PC-9 (cell line): ENCODE measurements at regions not wholly inside any gene's neighbourhood (a gene's known extent, or its start where the extent isn't known, plus 50 kb on each side); places are given as distances from the start of the nearest gene placed in this dataset.

Experiments used
- BruUV-seq: library from RNA; stranded (reverse); fragments of 400-500 nt; replicated peaks from 2 replicates; lab custom pipeline; 2021; lab: Mats Ljungman, UMichigan
- CTCF ChIA-PET: fragments of 300-600 bp; sonication (Branson Sonifier 250); formaldehyde crosslinking; loops from one replicate; lab custom pipeline; 2022; ENCODE audit warnings: antibody characterized with exemption; lab: Charles Lee
- POLR2A ChIA-PET: fragments of 300-600 bp; sonication (Branson Sonifier 250); formaldehyde crosslinking; loops from one replicate; lab custom pipeline; 2022; ENCODE audit warnings: antibody characterized with exemption; ENCODE audit not compliant: unreplicated experiment; lab: Charles Lee
- DNase-seq, 2 experiments: peaks; one replicate each; pipeline versions ENCODE4 v3.0.0 to v3.0.0-alpha.2; 2015 to 2022; ENCODE audit warnings: mixed read lengths in 1 of 2
- H2AFZ ChIP-seq: fragments of 200-600 bp; sonication (generic); 2 replicates; pipeline ENCODE4 v1.8.1; 2017; ENCODE audit warnings: antibody characterized with exemption
- H3F3A ChIP-seq: fragments of 200-600 bp; sonication (generic); 2 replicates; pipeline ENCODE4 v1.8.1; 2017; ENCODE audit warnings: antibody characterized with exemption, mild to moderate bottlenecking, low read depth; ENCODE audit not compliant: insufficient read depth
- H3K27ac ChIP-seq: fragments of 200-600 bp; sonication (generic); 2 replicates; pipeline ENCODE4 v1.6.1; 2016; ENCODE audit warnings: mixed run types
- H3K27me3 ChIP-seq: fragments of 200-600 bp; sonication (generic); 2 replicates; pipeline ENCODE4 v1.6.1; 2016; ENCODE audit warnings: low read depth, mixed run types; ENCODE audit not compliant: insufficient read depth
- H3K36me3 ChIP-seq: fragments of 200-600 bp; sonication (generic); 2 replicates; pipeline ENCODE4 v1.6.1; 2016; ENCODE audit warnings: low read depth, mixed run types
- H3K4me1 ChIP-seq: fragments of 200-600 bp; sonication (generic); replicated peaks from 2 replicates; pipeline ENCODE4 v1.6.1; 2016; ENCODE audit warnings: mixed run types; ENCODE audit not compliant: insufficient read depth
- H3K4me2 ChIP-seq: fragments of 200-600 bp; sonication (generic); 2 replicates; pipeline ENCODE4 v1.6.1; 2017; ENCODE audit warnings: mixed run types
- H3K4me3 ChIP-seq: fragments of 200-600 bp; sonication (generic); 2 replicates; pipeline ENCODE4 v1.6.1; 2016; ENCODE audit warnings: mixed run types
- H3K79me2 ChIP-seq: fragments of 200-600 bp; sonication (generic); 2 replicates; pipeline ENCODE4 v1.6.1; 2017; ENCODE audit warnings: low read depth, mixed run types
- H3K9me2 ChIP-seq: fragments of 200-600 bp; sonication (generic); 2 replicates; pipeline ENCODE4 v1.8.1; 2017; ENCODE audit warnings: mild to moderate bottlenecking; ENCODE audit not compliant: insufficient read depth
- H3K9me3 ChIP-seq: fragments of 200-600 bp; sonication (generic); 2 replicates; pipeline ENCODE4 v1.8.1; 2016; ENCODE audit warnings: low read depth; ENCODE audit not compliant: insufficient read depth
- H4K20me1 ChIP-seq: fragments of 200-600 bp; sonication (generic); 2 replicates; pipeline ENCODE4 v1.8.1; 2017; ENCODE audit not compliant: insufficient read depth
- EZH2 ChIP-seq: fragments of 200-600 bp; sonication (generic); IDR thresholded peaks from 2 replicates; pipeline ENCODE4 v1.8.0; 2017; ENCODE audit warnings: antibody characterized with exemption, low read depth
- intact Hi-C: fragments of 100-400 bp; cut with micrococcal nuclease; formaldehyde crosslinking; loops from one replicate; pipeline ENCODE4 v1.10.0; 2022; ENCODE audit not compliant: unreplicated experiment
- TF ChIP-seq, protein P1 (sequence below): fragments of 200-600 bp; sonication (generic); conservative IDR thresholded peaks from 2 replicates; pipeline ENCODE4 v1.6.1; 2017; ENCODE audit warnings: mixed run types, antibody characterized with exemption, mild to moderate bottlenecking, moderate library complexity

GRCh38 chr5:175118700-175119309 lies 325.2 kb downstream of the DRD1 start:
- H3K9me3 ChIP-seq = no peaks in the 10 kb centered on the region
- no peaks in the 10 kb centered on the region for H4K20me1 ChIP-seq
- intact Hi-C loops = no loop called here
- no peaks in the 10 kb centered on the region for H3K4me1 ChIP-seq
- H3K27me3 ChIP-seq = peaks cover 7% of the 10 kb centered on the region
- no peak for TF ChIP-seq EZH2
- TF ChIP-seq, protein P1, sequence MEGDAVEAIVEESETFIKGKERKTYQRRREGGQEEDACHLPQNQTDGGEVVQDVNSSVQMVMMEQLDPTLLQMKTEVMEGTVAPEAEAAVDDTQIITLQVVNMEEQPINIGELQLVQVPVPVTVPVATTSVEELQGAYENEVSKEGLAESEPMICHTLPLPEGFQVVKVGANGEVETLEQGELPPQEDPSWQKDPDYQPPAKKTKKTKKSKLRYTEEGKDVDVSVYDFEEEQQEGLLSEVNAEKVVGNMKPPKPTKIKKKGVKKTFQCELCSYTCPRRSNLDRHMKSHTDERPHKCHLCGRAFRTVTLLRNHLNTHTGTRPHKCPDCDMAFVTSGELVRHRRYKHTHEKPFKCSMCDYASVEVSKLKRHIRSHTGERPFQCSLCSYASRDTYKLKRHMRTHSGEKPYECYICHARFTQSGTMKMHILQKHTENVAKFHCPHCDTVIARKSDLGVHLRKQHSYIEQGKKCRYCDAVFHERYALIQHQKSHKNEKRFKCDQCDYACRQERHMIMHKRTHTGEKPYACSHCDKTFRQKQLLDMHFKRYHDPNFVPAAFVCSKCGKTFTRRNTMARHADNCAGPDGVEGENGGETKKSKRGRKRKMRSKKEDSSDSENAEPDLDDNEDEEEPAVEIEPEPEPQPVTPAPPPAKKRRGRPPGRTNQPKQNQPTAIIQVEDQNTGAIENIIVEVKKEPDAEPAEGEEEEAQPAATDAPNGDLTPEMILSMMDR = no peak
- H3K4me3 ChIP-seq = no peak overlapping the region
- H3K79me2 ChIP-seq = no peaks in the 10 kb centered on the region
- no peak overlapping the region for H2AFZ ChIP-seq
- ChIA-PET POLR2A (no interaction called here), CTCF (no interaction called here)
- no peaks in the 10 kb centered on the region for H3K36me3 ChIP-seq
- no peaks in the 10 kb centered on the region for H3K9me2 ChIP-seq
- H3K27ac ChIP-seq = no peak overlapping the region
- DNase-seq = no peak
- H3F3A ChIP-seq = no peaks in the 10 kb centered on the region
- no peak overlapping the region for H3K4me2 ChIP-seq
- no TSS peak for BruUV-seq

DNA sequence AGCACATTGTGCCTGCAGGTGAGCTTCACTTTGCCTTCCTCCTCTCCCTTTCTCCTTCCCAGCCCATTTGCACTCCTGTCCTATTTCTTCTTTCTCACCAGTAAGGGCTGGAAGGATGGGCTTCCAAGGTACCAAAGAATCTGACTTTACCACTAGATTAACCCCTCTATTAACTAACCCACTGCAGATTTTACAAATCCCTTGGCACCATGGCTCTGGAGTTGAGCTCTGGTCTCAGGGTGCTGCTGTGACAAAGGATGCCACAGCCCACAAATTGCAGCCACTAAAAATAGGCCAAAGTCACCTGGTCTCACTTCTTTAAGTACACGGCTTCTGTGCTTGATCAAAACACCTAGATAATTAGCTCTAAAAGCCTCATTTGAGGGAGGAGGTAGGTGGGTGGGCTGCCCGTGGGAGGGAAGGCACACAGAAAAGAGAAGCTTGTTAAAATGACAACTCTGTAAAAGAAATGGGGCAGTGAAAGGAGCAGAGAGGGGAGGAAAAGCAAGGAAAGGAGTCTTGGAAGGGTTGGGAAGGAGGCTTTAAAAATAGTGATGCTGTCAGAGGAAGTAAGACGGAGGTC lies 327.4 kb downstream of the DRD1 start:
- H4K20me1 ChIP-seq = no peaks in the 10 kb centered on the region
- H3K36me3 ChIP-seq = no peaks in the 10 kb centered on the region
- no peak overlapping the region for H3K4me3 ChIP-seq
- no peaks in the 10 kb centered on the region for H3K9me2 ChIP-seq
- peaks cover 12% of the 10 kb centered on the region for H3K27me3 ChIP-seq
- TF ChIP-seq, protein P1 = no peak
- no peak for TF ChIP-seq EZH2
- no peaks in the 10 kb centered on the region for H3K9me3 ChIP-seq
- ChIA-PET POLR2A (no interaction called here), CTCF (no interaction called here)
- intact Hi-C loops = no loop called here
- no peaks in the 10 kb centered on the region for H3K4me1 ChIP-seq
- no peak overlapping the region for H3K27ac ChIP-seq
- no TSS peak for BruUV-seq
- H3K4me2 ChIP-seq = no peak overlapping the region
- no peak overlapping the region for H2AFZ ChIP-seq
- H3K79me2 ChIP-seq = no peaks in the 10 kb centered on the region
- DNase-seq = no peak
- no peaks in the 10 kb centered on the region for H3F3A ChIP-seq

DNA sequence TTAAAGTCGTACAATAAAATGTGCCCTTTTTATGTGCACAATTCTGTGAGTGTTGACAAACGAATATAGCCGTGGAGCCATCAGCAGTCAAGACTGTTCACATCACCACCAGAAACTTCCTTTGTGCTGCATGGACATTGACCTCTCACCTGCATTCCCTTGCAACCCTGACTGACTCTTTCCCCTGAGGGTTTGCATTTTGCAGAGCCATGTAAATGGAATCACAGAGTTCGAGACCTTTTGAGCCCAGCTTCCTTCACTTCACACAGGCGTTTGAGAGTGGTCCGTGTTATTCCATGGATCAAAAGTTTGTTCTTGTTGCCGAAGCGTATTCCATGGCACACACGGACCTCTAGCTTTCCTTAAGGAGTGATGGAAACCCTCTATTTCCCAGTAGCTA lies 328.2 kb downstream of the DRD1 start:
- CTCF ChIA-PET = no interaction called here
- no peak for DNase-seq
- H3K4me3 ChIP-seq = no peak overlapping the region
- H3K4me1 ChIP-seq = no peaks in the 10 kb centered on the region
- no peak overlapping the region for H3K27ac ChIP-seq
- POLR2A ChIA-PET = no interaction called here
- H4K20me1 ChIP-seq = no peaks in the 10 kb centered on the region
- H3K79me2 ChIP-seq = no peaks in the 10 kb centered on the region
- no peak overlapping the region for H3K4me2 ChIP-seq
- H3K9me2 ChIP-seq = no peaks in the 10 kb centered on the region
- H3F3A ChIP-seq = no peaks in the 10 kb centered on the region
- BruUV-seq = no TSS peak
- no peak overlapping the region for H2AFZ ChIP-seq
- peaks cover 12% of the 10 kb centered on the region for H3K27me3 ChIP-seq
- no peaks in the 10 kb centered on the region for H3K9me3 ChIP-seq
- no peak for TF ChIP-seq EZH2
- TF ChIP-seq, protein P1 = no peak
- intact Hi-C loops = no loop called here
- no peaks in the 10 kb centered on the region for H3K36me3 ChIP-seq
